ENCODE measurements at regions not wholly inside any gene's neighbourhood (a gene's known extent, or its start where the extent isn't known, plus 50 kb on each side); places are given as distances from the start of the nearest gene placed in this dataset.

DNA sequence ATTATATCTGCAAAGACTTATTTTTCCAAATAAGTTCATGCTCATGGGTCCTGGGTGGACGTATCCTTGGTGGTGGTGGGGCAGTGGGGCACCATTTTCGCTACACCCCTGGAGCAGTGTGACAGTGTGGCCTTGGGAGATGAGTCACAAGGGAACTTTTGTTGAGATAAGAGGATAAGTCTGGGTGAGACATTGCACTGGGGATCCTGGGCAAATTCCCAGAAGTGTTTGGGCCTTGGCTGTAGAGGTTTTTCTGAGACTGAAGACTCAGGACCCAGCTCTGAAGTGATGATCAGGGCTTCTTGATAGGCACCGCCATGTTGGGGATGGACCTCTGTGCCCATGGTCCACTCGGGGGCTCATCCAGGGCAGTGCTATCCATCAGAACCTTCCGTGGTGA lies 149.4 kb downstream of the MACROH2A1 start:
- TF ChIP-seq, protein P1, sequence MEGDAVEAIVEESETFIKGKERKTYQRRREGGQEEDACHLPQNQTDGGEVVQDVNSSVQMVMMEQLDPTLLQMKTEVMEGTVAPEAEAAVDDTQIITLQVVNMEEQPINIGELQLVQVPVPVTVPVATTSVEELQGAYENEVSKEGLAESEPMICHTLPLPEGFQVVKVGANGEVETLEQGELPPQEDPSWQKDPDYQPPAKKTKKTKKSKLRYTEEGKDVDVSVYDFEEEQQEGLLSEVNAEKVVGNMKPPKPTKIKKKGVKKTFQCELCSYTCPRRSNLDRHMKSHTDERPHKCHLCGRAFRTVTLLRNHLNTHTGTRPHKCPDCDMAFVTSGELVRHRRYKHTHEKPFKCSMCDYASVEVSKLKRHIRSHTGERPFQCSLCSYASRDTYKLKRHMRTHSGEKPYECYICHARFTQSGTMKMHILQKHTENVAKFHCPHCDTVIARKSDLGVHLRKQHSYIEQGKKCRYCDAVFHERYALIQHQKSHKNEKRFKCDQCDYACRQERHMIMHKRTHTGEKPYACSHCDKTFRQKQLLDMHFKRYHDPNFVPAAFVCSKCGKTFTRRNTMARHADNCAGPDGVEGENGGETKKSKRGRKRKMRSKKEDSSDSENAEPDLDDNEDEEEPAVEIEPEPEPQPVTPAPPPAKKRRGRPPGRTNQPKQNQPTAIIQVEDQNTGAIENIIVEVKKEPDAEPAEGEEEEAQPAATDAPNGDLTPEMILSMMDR (IDR thresholded peaks at IDR 0.05; ENCODE audit: low read depth, low read length, missing control alignments): no peak
- H3K4me3 ChIP-seq (ENCODE audit: low read depth, low read length): no peak overlapping the region
- no peak for DNase-seq (ENCODE audit: low read depth)

DNA sequence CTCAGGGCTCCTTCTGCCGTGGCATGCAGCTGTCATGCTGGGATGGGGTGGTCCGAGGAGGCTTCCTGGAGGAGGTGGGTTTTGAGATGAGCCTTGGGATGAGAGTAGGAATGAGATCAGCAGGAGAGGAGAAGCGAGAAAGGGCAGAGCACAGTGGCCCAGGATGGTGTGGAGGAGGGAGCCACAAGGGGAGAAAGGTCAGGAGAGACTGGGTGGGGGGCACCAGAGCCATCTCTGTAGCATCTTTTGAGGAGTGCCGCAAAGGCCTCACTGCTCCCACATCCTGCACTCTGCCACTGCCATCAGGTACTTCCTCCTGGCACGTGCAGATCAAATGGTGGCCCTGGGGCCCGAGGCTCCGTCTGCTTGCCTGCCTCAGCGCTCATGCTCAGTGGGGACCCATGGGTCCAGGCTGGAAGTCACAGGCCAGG lies 150.2 kb downstream of the MACROH2A1 start:
- DNase-seq (ENCODE audit: low read depth): no peak
- TF ChIP-seq, protein P1 (IDR thresholded peaks at IDR 0.05; ENCODE audit: low read depth, low read length, missing control alignments): no peak

DNA sequence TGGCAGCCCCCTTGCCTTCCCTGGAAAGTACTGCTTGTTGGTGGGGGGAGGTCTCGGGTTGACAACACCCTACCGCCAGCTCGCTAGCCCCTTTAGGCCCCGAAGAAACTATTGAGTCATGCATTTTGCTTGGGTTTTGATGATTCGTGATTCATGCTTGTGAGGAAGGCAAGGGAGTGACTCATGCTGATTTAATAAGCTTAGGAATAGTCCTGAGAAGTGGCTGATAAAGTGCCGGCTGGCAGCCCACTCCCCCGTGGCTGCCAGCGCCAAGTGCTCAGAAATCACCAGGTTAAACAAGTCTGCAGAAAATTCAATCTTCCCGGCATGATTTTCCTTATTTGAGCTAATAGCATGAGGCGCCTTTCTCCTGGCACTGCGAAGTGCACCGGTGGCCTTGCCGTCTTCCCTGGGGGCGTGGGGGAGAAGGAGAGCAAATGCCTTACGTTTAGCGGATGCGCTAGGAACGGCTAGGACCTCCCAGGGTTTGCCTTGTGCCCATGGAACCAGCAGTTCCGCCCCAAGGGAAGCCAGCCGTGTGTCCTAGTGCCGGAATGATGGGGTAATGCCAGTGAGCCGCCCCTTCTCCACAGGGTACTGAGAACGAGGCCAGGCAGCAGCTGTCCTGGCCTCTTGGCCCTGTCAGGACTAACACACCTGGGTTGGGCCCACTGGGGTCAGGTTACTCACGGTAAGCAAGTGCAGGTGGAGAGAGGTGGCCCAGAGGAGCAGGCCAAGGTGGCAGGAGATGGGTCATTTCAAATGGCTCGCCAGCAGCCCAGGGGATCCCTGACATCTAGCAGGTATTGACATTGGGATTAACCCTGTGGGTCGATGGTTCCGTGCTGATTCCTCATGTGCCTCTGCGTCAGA lies 151.9 kb downstream of the MACROH2A1 start:
- no peak overlapping the region for H3K4me3 ChIP-seq (ENCODE audit: low read depth, low read length)
- no peak for DNase-seq (ENCODE audit: low read depth)
- TF ChIP-seq, protein P1 (IDR thresholded peaks at IDR 0.05; ENCODE audit: low read depth, low read length, missing control alignments): no peak

More for the DNA sequence above, 150.2 kb downstream of the MACROH2A1 start:
- H3K4me3 ChIP-seq (ENCODE audit: low read depth, low read length): no peak overlapping the region

DNA sequence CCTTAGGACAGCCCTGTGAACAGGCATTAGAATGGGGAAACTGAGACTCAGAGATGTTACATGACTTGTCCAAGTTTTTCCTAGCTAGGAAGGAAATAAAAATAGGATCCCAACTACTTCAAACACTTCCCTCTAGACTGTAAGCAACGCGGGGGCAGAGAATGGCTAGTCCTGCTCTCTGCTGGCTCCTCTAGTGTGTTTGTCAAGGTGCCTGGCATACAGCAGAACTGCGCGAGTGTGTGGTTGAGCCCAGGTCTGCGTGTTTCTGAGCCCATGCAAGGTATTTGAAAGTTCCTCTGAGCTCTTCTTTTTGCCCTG lies 152.5 kb downstream of the MACROH2A1 start:
- H3K4me3 ChIP-seq (ENCODE audit: low read depth, low read length): no peak overlapping the region
- no peak for DNase-seq (ENCODE audit: low read depth)
- TF ChIP-seq, protein P1 (IDR thresholded peaks at IDR 0.05; ENCODE audit: low read depth, low read length, missing control alignments): no peak

DNA sequence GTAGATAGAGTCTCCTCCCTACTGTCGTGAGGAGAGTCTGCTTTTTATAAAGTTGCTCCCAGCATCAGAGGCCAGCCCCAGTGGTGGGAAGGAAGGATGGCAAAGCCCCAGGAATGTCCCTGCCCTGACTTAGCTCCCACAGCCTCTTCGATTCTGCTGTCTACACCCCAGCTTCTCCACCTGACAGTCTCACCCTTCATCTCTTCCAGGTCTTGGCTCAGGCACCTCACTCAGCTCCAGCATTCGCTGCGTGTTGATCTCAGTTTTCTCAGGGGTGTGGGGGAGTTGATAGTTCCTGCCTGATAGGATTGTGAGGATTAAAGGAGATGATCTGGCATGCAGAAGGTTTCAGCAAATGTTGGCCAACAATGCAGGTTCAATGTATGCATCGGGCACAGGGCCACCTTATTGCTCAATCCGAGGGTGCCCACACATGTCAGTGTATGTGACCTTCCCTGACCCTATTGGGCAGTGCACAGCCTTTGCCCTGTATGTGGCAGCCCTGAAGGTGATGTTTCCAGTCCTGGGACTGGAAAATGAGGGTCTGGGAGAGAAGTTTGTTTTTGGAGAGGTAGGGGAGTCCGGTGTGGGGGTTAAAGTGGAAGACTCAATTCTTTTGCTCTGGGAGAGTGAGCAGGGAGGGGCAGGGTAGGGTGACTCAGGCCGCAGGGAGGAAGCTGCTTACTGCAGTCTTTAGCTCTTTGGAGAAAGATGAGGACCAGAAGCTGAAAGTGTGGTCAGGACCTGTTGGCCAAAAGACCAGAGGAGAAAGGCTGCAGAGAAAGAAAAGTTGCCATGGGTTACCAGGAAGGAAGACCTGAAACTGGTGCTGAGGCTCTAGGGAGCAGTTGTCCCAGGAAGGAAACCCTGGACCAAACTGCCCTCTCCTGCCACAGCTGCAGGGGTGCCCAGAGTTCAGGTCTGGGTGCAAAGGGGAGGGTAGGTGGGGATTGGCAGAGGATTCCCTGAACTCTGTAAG lies 153.2 kb downstream of the MACROH2A1 start:
- no peak for DNase-seq (ENCODE audit: low read depth)
- TF ChIP-seq, protein P1 (IDR thresholded peaks at IDR 0.05; ENCODE audit: low read depth, low read length, missing control alignments): no peak
- H3K4me3 ChIP-seq (ENCODE audit: low read depth, low read length): no peak overlapping the region

DNA sequence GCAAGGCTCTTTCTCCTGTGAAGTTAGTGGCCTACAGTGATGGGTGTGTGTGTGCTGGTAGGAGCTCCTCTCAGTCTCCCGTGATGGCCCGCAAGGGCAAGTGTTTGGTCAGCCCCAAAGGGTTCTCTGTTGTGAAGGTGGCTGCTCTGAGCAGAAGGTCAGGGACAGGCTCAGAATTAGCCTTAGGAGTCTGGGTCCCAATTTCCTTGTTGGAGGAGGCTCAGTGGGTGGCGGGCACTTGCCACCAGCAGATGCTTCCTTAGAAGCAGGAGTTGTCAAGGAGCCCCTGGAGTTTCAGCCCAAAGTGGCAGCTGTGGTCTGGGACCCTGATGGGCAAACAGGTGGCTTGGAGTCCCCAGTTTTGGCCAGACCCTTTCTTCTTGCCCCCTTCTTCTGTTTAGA lies 154.4 kb downstream of the MACROH2A1 start:
- DNase-seq (ENCODE audit: low read depth): no peak
- TF ChIP-seq, protein P1 (IDR thresholded peaks at IDR 0.05; ENCODE audit: low read depth, low read length, missing control alignments): no peak
- no peak overlapping the region for H3K4me3 ChIP-seq (ENCODE audit: low read depth, low read length)
